B cell (primary cell): ENCODE measurements at regions not wholly inside any gene's neighbourhood (a gene's known extent, or its start where the extent isn't known, plus 50 kb on each side); places are given as distances from the start of the nearest gene placed in this dataset.
A peak's percentile ranks its signal among the peaks of the same experiment; 100 is the strongest.

Source experiments
- ATAC-seq: fragments of 200-7000 bp; cut with Tn5 transposase; one replicate; pipeline ENCODE4 v1.10.0; 2021; ENCODE audit warnings: low read depth, mild to moderate bottlenecking, moderate number of reproducible peaks, moderate library complexity
- CTCF ChIA-PET: fragments of 350-600 bp; sonication (Branson Sonifier 250); formaldehyde crosslinking; loops from one replicate; lab custom pipeline; 2021; ENCODE audit warnings: antibody characterized with exemption, inconsistent platforms; lab: Charles Lee
- POLR2A ChIA-PET: fragments of 350-600 bp; sonication (Branson Sonifier 250); formaldehyde crosslinking; loops from one replicate; lab custom pipeline; 2021; ENCODE audit warnings: antibody characterized with exemption; lab: Charles Lee
- DNase-seq: peaks from one replicate; pipeline ENCODE4 v3.0.0; 2013
- H2AFZ ChIP-seq: 2 replicates; pipeline ENCODE4 v1.6.1; 2012; ENCODE audit warnings: mild to moderate bottlenecking, low read depth, low read length; ENCODE audit not compliant: insufficient read depth, poor library complexity, severe bottlenecking
- H3K27ac ChIP-seq, 2 donors: 1 replicate in 1 of 2; 2 replicates in 1 of 2; pipeline ENCODE4 v1.5.1; 2012 to 2013; ENCODE audit warnings: low read length in 2 of 2, mild to moderate bottlenecking in 2 of 2, moderate library complexity in 1 of 2
- H3K27me3 ChIP-seq, 4 experiments: fragments of 200-600 bp in 1 of 4; sonication (generic) in 1 of 4; replicated peaks in 1 of 4; 1 replicate in 2 of 4; 2 replicates in 2 of 4; pipeline versions ENCODE4 v1.6.1 to v1.7.0; 2013 to 2016; ENCODE audit warnings: low read length in 3 of 4, mild to moderate bottlenecking in 2 of 4, mixed read lengths in 1 of 4, moderate library complexity in 1 of 4; ENCODE audit not compliant: insufficient read depth in 4 of 4, control insufficient read depth in 3 of 4; ENCODE audit errors: control extremely low read depth in 1 of 4
- H3K36me3 ChIP-seq, 2 experiments: replicated peaks in 1 of 2; 1 replicate in 1 of 2; 2 replicates in 1 of 2; pipeline versions ENCODE4 v1.6.1 to v1.7.1; 2013; ENCODE audit warnings: low read length in 1 of 2; ENCODE audit not compliant: insufficient read depth in 2 of 2, control insufficient read depth in 1 of 2; ENCODE audit errors: control extremely low read depth in 1 of 2, extremely low read depth in 1 of 2
- H3K4me1 ChIP-seq, 2 donors: fragments of 200-600 bp in 1 of 2; sonication (generic) in 1 of 2; 1 replicate in 1 of 2; 2 replicates in 1 of 2; pipeline versions ENCODE4 v1.5.1 to v1.6.1; 2013 to 2017; ENCODE audit warnings: low read length in 2 of 2; ENCODE audit not compliant: control insufficient read depth in 2 of 2, insufficient read depth in 2 of 2
- H3K4me2 ChIP-seq: replicated peaks from 2 replicates; pipeline ENCODE3; 2012; ENCODE audit warnings: mild to moderate bottlenecking, low read depth, low read length; ENCODE audit not compliant: poor library complexity, severe bottlenecking
- H3K4me3 ChIP-seq, 5 experiments: fragments of 200-600 bp in 1 of 5; sonication (generic) in 1 of 5; 1 replicate in 3 of 5; 2 replicates in 2 of 5; pipeline versions ENCODE4 v1.5.1 to v1.7.0; 2011 to 2016; ENCODE audit warnings: low read length in 4 of 5, mild to moderate bottlenecking in 4 of 5, low read depth in 2 of 5, control low read depth in 1 of 5, moderate library complexity in 1 of 5; ENCODE audit not compliant: insufficient read depth in 1 of 5; ENCODE audit errors: control extremely low read depth in 1 of 5, extremely low read depth in 1 of 5
- H3K79me2 ChIP-seq: fragments of 200-600 bp; sonication (generic); one replicate; pipeline ENCODE4 v1.6.0; 2016; ENCODE audit warnings: low read length; ENCODE audit not compliant: control insufficient read depth, insufficient read depth
- H3K9ac ChIP-seq: fragments of 200-600 bp; sonication (generic); 2 replicates; pipeline ENCODE4 v1.6.1; 2017; ENCODE audit warnings: mild to moderate bottlenecking, low read length, moderate library complexity
- H3K9me3 ChIP-seq, 3 donors: one replicate each; pipeline versions ENCODE4 v1.6.1 to v1.7.1; 2013; ENCODE audit warnings: low read length in 2 of 3; ENCODE audit not compliant: control insufficient read depth in 2 of 3, insufficient read depth in 1 of 3; ENCODE audit errors: control extremely low read depth in 1 of 3
- H4K20me1 ChIP-seq: 2 replicates; pipeline ENCODE4 v1.6.0; 2012; ENCODE audit warnings: mild to moderate bottlenecking, low read length; ENCODE audit not compliant: insufficient read depth, control insufficient read depth, poor library complexity, severe bottlenecking
- H3K27ac Mint-ChIP-seq: one replicate; pipeline ENCODE4 v1.8.0; 2021; ENCODE audit warnings: mixed read lengths
- H3K27me3 Mint-ChIP-seq: one replicate; pipeline ENCODE4 v1.8.0; 2021; ENCODE audit warnings: mixed read lengths
- H3K4me1 Mint-ChIP-seq: one replicate; pipeline ENCODE4 v1.8.0; 2021; ENCODE audit warnings: mixed read lengths
- H3K4me3 Mint-ChIP-seq: one replicate; pipeline ENCODE4 v1.8.0; 2021; ENCODE audit warnings: mixed read lengths
- H3K9me3 Mint-ChIP-seq: one replicate; pipeline ENCODE4 v1.8.0; 2022; ENCODE audit warnings: mixed read lengths; ENCODE audit not compliant: insufficient read depth
- EZH2 ChIP-seq: IDR thresholded peaks from 2 replicates; pipeline ENCODE4 v1.6.1; 2012; ENCODE audit warnings: borderline replicate concordance, low read depth, mild to moderate bottlenecking, moderate library complexity, low read length; ENCODE audit not compliant: insufficient read depth, poor library complexity, severe bottlenecking
- WGBS: methylation state at CpG from one replicate; pipeline ENCODE4 v1.1.5; 2013; ENCODE audit warnings: missing lambda C conversion rate; ENCODE audit not compliant: insufficient coverage; 5-methylcytosine and 5-hydroxymethylcytosine counted together
- intact Hi-C: fragments of 100-400 bp; cut with micrococcal nuclease; formaldehyde crosslinking; loops from one replicate; pipeline ENCODE4 v1.10.0; 2022
- TF ChIP-seq, protein P1 (sequence below): fragments of 200-600 bp; IDR thresholded peaks from one replicate; pipeline ENCODE4 v1.8.0; 2022; ENCODE audit warnings: antibody characterized with exemption, mild to moderate bottlenecking

DNA sequence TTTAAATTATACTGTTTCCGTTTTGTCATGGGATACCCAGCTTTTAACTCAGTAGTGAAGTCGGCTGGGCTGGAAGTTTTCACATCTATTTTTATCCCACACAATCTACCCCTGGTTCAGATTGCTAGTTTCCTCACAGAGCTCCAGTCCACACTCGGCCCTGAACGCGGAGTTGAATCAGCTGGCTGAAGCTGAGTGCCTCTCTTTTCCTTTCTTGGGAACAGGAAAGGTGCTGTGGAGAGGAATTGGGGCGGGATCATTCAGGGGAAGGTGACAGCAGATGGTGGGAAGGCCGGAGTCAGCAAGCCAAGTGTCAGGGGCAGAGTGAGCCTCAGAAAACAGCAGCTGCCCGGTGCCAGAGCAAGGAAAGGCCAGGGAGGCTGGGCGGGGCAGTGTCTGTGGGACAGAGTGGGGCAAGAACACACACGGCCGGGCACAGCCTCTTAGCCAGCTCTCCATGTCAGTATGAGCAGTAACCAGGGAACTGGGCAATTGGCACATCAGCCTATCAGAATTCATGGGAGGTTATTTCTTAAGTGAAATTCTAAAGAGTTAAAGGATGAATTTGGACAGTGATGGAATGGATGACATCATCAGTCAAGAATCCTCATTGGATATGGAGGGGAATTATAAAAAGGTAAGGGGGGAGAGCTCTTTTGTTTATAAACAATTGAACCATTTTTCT, 135.7 kb upstream of the IL12A start:
- no peak for ATAC-seq

DNA sequence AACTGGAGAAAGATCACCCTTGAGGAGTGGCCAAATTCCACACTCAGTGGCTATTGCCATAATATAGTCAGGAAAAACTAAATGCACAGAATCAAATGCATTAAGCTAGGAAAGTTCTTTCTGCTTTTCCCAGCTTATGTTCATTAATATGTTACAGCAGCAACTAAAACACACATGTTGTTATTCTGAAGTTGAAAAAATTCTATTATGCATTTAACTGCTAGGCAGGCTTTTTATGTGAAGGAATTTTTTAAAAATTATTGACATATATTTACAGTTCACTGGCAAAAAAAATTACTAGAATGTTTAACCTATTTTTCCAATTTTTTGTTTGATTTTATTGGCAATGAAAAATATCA, 135.2 kb upstream of the IL12A start:
- ATAC-seq (no peak), DNase-seq (no peak)
- Histone ChIP-seq H3K27ac (no peak overlapping the region), H2AFZ (no peak overlapping the region), H3K79me2 (no peaks in the 10 kb centered on the region), H3K27me3 (peaks cover 0 to 11% (median 0%) of the 10 kb centered on the region in 4 experiments), H3K9ac (no peak overlapping the region), H3K4me3 (no peak overlapping the region), H3K4me2 (no peak overlapping the region), H3K4me1 (peaks cover 16 to 18% of the 10 kb centered on the region in 2 donors), H4K20me1 (no peaks in the 10 kb centered on the region), H3K36me3 (no peaks in the 10 kb centered on the region), H3K9me3 (peaks cover 2 to 5% (median 3%) of the 10 kb centered on the region in 3 donors)
- Mint-ChIP-seq H3K4me1 (peaks cover 16% of the 10 kb centered on the region), H3K27ac (no peak overlapping the region), H3K4me3 (no peak overlapping the region), H3K9me3 (no peaks in the 10 kb centered on the region), H3K27me3 (peaks cover 22% of the 10 kb centered on the region)
- no peak for TF ChIP-seq EZH2
- TF ChIP-seq, protein P1, sequence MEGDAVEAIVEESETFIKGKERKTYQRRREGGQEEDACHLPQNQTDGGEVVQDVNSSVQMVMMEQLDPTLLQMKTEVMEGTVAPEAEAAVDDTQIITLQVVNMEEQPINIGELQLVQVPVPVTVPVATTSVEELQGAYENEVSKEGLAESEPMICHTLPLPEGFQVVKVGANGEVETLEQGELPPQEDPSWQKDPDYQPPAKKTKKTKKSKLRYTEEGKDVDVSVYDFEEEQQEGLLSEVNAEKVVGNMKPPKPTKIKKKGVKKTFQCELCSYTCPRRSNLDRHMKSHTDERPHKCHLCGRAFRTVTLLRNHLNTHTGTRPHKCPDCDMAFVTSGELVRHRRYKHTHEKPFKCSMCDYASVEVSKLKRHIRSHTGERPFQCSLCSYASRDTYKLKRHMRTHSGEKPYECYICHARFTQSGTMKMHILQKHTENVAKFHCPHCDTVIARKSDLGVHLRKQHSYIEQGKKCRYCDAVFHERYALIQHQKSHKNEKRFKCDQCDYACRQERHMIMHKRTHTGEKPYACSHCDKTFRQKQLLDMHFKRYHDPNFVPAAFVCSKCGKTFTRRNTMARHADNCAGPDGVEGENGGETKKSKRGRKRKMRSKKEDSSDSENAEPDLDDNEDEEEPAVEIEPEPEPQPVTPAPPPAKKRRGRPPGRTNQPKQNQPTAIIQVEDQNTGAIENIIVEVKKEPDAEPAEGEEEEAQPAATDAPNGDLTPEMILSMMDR, result no peak
- ChIA-PET POLR2A (no interaction called here), CTCF (interaction anchor here (0.7 to 1.0 kb wide), 2 partner anchors 32 to 422 kb away, joined by 3 read pairs; no protein-coding TSS in a partner anchor)
- intact Hi-C loops, result no loop called here

More for the DNA sequence above, 135.7 kb upstream of the IL12A start:
- no peak overlapping the region for H3K27ac Mint-ChIP-seq
- intact Hi-C loops, result no loop called here
- ChIA-PET POLR2A (no interaction called here), CTCF (interaction anchor here (1.0 kb wide), 1 partner anchor 32 kb away, joined by 3 read pairs; no protein-coding TSS in a partner anchor)
- 18% methylated on average over 8 of the region's 11 CpGs for WGBS
- TF ChIP-seq, protein P1, result no peak
- no peak for TF ChIP-seq EZH2
- H2AFZ ChIP-seq, result peak overlapping the region; percentile 43
- H3K4me3 Mint-ChIP-seq, result no peak overlapping the region
- H4K20me1 ChIP-seq, result no peaks in the 10 kb centered on the region
- no peak overlapping the region for H3K9ac ChIP-seq
- H3K4me1 Mint-ChIP-seq, result peaks cover 16% of the 10 kb centered on the region
- no peak overlapping the region for H3K4me2 ChIP-seq
- H3K27me3 ChIP-seq, result peaks cover 0 to 11% (median 0%) of the 10 kb centered on the region in 4 experiments
- H3K36me3 ChIP-seq, result no peaks in the 10 kb centered on the region
- DNase-seq, result no peak
- no peak overlapping the region for H3K4me3 ChIP-seq
- no peaks in the 10 kb centered on the region for H3K79me2 ChIP-seq
- H3K9me3 ChIP-seq, result peaks cover 2 to 5% (median 3%) of the 10 kb centered on the region in 3 donors
- peaks cover 22% of the 10 kb centered on the region for H3K27me3 Mint-ChIP-seq
- no peaks in the 10 kb centered on the region for H3K9me3 Mint-ChIP-seq
- H3K4me1 ChIP-seq, result peaks cover 16 to 18% of the 10 kb centered on the region in 2 donors
- H3K27ac ChIP-seq, result no peak overlapping the region
